Thyroid gland (tissue), 4 donors: ENCODE measurements at regions not wholly inside any gene's neighbourhood (a gene's known extent, or its start where the extent isn't known, plus 50 kb on each side); places are given as distances from the start of the nearest gene placed in this dataset.

Experiments used
- CTCF ChIP-seq, 6 experiments: fragments of 200-600 bp in 3 of 6; fragments of 450-650 bp in 3 of 6; sonication (generic) in 3 of 6; IDR thresholded peaks; one replicate each; pipeline ENCODE4 v1.5.1; 2016 to 2019; ENCODE audit warnings: antibody characterized with exemption in 6 of 6, mild to moderate bottlenecking in 2 of 6, inconsistent platforms in 1 of 6, moderate library complexity in 1 of 6
- POLR2A ChIP-seq, 2 donors: fragments of 450-650 bp; IDR thresholded peaks; one replicate each; pipeline ENCODE4 v1.6.1; 2017; ENCODE audit warnings: antibody characterized with exemption in 2 of 2, mild to moderate bottlenecking in 2 of 2, moderate library complexity in 1 of 2

- TF ChIP-seq CTCF (IDR thresholded peaks at IDR 0.05) (no peak), POLR2A (IDR thresholded peaks at IDR 0.05) (no peak)
Observed at GRCh38 chr12:107258780-107259179, 165.4 kb upstream of the CRY1 start.
